Epithelial cell of esophagus (primary cell): ENCODE measurements at regions not wholly inside any gene's neighbourhood (a gene's known extent, or its start where the extent isn't known, plus 50 kb on each side); places are given as distances from the start of the nearest gene placed in this dataset.
A peak's percentile ranks its signal among the peaks of the same experiment; 100 is the strongest.

Experiments
- DNase-seq: peaks from one replicate; pipeline ENCODE4 v3.0.0; 2010; ENCODE audit warnings: low read depth
- H3K4me3 ChIP-seq: 2 replicates; pipeline ENCODE4 v1.5.1; 2011; ENCODE audit warnings: mild to moderate bottlenecking, low read length, control low read depth
- CTCF ChIP-seq: IDR thresholded peaks from 2 replicates; pipeline ENCODE4 v1.5.1; 2011; ENCODE audit warnings: low read depth, mild to moderate bottlenecking, low read length, control low read depth, inconsistent platforms; ENCODE audit not compliant: insufficient read depth; ENCODE audit errors: missing control alignments

- no peak for TF ChIP-seq CTCF
- no peak for DNase-seq
- H3K4me3 ChIP-seq: no peak overlapping the region
Observed at GRCh38 chr18:47603158-47603557, 327.3 kb downstream of the SMAD2 start.

- no peak for TF ChIP-seq CTCF
- no peak for DNase-seq
- H3K4me3 ChIP-seq: no peak overlapping the region
Observed at GRCh38 chr18:47602273-47602897, 328.1 kb downstream of the SMAD2 start.

- DNase-seq: no peak
- no peak for TF ChIP-seq CTCF
- H3K4me3 ChIP-seq: no peak overlapping the region
Observed at GRCh38 chr18:47601581-47602272, 328.7 kb downstream of the SMAD2 start.

GRCh38 chr18:47595831-47596501, 334.5 kb downstream of the SMAD2 start:
- no peak for TF ChIP-seq CTCF
- peak; percentile 14 for DNase-seq
- H3K4me3 ChIP-seq: no peak overlapping the region

GRCh38 chr18:47594621-47595086, 335.8 kb downstream of the SMAD2 start:
- DNase-seq: no peak
- TF ChIP-seq CTCF: no peak
- no peak overlapping the region for H3K4me3 ChIP-seq

- no peak overlapping the region for H3K4me3 ChIP-seq
- no peak for TF ChIP-seq CTCF
- no peak for DNase-seq
Observed at GRCh38 chr18:47593744-47594472, 336.6 kb downstream of the SMAD2 start.
